ENCODE measurements at regions not wholly inside any gene's neighbourhood (a gene's known extent, or its start where the extent isn't known, plus 50 kb on each side); places are given as distances from the start of the nearest gene placed in this dataset.

DNA sequence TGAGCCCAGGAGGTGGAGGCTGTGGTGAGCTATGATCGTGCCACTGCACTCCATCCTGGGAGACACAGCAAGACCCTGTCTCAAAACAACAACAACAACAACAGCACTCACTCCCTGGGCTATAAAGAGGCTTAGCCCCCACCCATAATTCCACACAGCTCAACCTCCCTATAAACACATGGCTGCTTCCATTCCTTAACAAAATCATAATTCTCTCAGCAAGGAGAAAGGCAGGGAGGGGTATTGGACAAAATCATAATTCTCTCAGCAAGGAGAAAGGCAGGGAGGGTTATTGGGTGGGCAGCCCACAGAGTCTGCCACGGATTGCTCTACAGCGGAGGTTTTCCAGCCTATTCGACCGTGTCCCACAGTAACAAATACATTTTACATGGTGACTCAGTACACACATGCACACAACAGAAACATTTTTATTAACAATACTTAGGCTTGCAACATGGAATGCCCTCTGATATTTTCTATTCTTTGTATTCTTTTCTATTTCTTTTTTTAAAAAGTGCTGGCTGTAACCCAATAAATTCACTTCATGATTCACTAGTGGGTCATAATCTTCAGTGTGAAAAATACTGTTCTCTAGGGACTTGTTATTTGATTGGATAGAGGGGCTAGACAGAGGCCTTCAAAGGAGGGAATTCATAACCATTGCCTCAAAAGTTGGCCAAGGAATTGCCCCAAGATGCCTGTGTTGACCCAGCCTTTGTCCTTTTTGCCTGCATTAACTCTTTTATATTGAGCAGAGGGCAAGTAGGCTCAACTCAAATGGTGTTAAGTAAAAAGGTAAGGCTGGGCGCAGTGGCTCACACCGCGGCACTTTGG is 50.6 kb upstream of the ZMYND8 start:
- intact Hi-C loops (cut with DNase I): no loop called here
- no peak for FAIRE-seq
- Histone ChIP-seq H3K27me3 (no peaks in the 10 kb centered on the region), H3K4me3 (no peak overlapping the region), H3K36me3 (no peaks in the 10 kb centered on the region), H3K9me3 (no peaks in the 10 kb centered on the region), H3K27ac (no peak overlapping the region), H3K4me1 (no peaks in the 10 kb centered on the region)
- TF ChIP-seq CTCF (IDR thresholded peaks at IDR 0.05): no peak
- DNase-seq: no peak
- 96% methylated on average over 8 of the region's 8 CpGs for WGBS, 2 donors
- ATAC-seq: no peak

DNA sequence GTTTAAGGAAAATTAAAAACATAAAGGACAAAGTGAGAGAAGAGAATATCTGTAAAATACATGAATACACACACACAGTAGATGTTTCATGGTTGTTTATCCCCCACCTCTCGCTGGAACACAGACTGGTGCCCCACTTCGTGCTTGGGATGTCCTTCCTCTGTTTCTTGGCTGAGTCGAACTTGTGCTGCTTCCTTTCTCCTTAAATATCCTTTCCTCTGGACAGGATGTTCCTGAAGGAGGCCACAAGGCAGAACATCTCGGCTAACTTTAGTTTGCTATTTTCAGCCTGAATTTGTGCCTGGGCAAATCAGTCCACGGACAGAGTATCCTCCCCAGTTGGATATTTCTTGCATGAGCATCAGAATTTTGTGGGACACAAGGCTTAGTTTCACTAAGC is 54.7 kb upstream of the ZMYND8 start:
- Histone ChIP-seq H3K27me3 (no peaks in the 10 kb centered on the region), H3K4me3 (no peak overlapping the region), H3K4me1 (peaks cover 0 to 6% (median 0%) of the 10 kb centered on the region in 3 donors), H3K27ac (no peak overlapping the region), H3K9me3 (no peaks in the 10 kb centered on the region), H3K36me3 (no peaks in the 10 kb centered on the region)
- DNase-seq (no peak), FAIRE-seq (no peak), ATAC-seq (no peak)
- no peak for TF ChIP-seq CTCF (IDR thresholded peaks at IDR 0.05)
- WGBS, 2 donors: 60 to 64% methylated on average over 5 of the region's 5 CpGs
- intact Hi-C loops (cut with DNase I): no loop called here

DNA sequence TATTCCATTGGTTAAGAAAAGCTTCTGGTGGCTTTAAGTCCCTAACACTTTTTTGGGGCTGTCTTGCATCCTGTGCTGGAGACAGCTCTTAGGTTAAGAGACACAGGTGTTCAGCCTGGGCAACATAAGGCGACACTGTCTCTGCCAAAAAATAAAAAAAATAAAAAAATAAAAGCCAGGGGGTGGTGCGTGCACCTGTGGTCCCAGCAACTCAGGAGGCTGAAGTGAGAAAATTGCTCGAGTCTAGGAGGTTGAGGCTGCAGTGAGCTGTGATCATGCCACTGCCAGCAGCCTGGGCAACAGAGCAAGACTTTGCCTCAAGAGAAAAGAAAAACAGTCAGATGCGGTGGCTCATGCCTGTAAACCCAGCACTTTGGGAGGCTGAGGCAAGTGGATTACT is 55.6 kb upstream of the ZMYND8 start:
- Histone ChIP-seq H3K4me1 (peaks cover 0 to 6% (median 0%) of the 10 kb centered on the region in 3 donors), H3K4me3 (no peak overlapping the region), H3K9me3 (no peaks in the 10 kb centered on the region), H3K27ac (no peak overlapping the region), H3K27me3 (no peaks in the 10 kb centered on the region), H3K36me3 (no peaks in the 10 kb centered on the region)
- FAIRE-seq (no peak), DNase-seq (no peak), ATAC-seq (no peak)
- WGBS, 2 donors: 81 to 83% methylated on average over 4 of the region's 4 CpGs
- TF ChIP-seq CTCF (IDR thresholded peaks at IDR 0.05): no peak
- intact Hi-C loops (cut with DNase I): no loop called here

DNA sequence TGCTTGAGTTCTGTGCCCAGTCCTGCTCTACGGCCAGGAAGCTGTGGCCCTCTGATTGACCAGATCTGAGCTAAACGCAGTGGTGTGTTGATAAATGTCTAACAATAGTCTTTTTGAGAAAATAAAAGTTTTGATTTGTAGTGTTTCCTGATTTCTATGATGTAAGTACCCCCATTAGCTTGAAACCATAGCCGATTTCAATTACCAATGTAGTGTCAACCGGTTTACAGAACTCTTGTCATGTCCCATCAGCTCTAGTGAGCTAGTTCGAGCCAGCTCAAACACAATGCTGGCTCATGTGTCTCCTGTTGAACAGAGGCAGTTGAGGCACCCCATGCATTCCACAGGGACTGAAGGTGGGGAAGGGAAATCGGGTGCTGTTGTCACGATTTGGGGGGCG is 56.7 kb upstream of the ZMYND8 start:
- DNase-seq: no peak
- Histone ChIP-seq H3K4me3 (no peak overlapping the region), H3K27me3 (no peaks in the 10 kb centered on the region), H3K4me1 (peaks cover 0 to 6% (median 0%) of the 10 kb centered on the region in 3 donors), H3K36me3 (no peaks in the 10 kb centered on the region), H3K27ac (no peak overlapping the region), H3K9me3 (no peaks in the 10 kb centered on the region)
- WGBS, 2 donors: 80 to 83% methylated on average over 8 of the region's 8 CpGs
- FAIRE-seq: no peak
- no peak for TF ChIP-seq CTCF (IDR thresholded peaks at IDR 0.05)
- ATAC-seq: no peak
- intact Hi-C loops (cut with DNase I): no loop called here
